ENCODE measurements at regions not wholly inside any gene's neighbourhood (a gene's known extent, or its start where the extent isn't known, plus 50 kb on each side); places are given as distances from the start of the nearest gene placed in this dataset.

DNA sequence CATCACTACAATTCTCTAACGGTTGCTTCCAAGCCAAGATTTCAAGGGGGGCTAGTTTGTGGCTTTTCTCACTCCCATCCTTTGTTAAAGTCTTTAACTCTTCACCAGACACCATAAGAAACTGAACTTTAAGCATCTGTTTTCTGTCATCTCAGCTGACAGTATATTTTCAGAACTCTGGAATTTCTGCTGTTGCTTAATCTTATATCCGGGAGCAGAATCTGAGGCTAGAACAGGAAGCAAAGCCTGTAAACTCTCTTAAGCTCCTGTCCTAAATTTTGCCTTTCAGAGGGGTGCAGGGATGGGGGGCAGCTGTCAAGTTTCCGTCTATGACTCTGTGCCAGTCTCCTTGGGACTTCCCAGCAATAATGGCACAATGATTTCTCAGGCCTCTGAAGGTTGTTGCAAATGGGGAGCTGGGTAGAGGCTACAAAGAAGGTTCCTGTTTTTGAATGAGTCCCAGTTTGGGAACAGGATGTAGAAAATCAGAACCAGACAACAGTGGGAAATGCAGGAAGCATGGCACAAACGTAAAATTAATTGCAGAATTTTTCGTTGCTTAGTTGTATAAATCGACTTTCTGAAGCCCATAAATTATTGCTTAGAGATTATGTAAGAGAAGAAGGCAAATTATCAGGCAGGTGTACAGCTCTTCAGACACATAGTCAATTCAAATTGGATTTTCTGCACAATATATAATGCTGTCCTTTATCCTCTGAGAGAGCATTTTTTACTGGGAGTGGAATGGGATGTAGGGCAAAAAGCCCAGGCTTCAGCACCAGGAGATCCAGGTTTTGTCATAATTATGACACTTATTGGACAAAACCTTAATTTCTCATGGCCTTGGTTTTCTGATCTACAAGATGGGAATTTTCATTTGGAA is 430.9 kb downstream of the DMAC1 start:
- Mint-ChIP-seq H3K4me3 (ENCODE audit: unreplicated experiment) (no peak overlapping the region), H3K9me3 (ENCODE audit: low read depth) (peaks cover 4% of the 10 kb centered on the region), H3K4me1 (ENCODE audit: low read depth) (peaks cover 25% of the 10 kb centered on the region), H3K36me3 (ENCODE audit: low read depth) (no peaks in the 10 kb centered on the region), H3K27me3 (ENCODE audit: low read depth) (no peaks in the 10 kb centered on the region), H3K27ac (ENCODE audit: unreplicated experiment) (no peak overlapping the region)
- TF ChIP-seq, protein P1, sequence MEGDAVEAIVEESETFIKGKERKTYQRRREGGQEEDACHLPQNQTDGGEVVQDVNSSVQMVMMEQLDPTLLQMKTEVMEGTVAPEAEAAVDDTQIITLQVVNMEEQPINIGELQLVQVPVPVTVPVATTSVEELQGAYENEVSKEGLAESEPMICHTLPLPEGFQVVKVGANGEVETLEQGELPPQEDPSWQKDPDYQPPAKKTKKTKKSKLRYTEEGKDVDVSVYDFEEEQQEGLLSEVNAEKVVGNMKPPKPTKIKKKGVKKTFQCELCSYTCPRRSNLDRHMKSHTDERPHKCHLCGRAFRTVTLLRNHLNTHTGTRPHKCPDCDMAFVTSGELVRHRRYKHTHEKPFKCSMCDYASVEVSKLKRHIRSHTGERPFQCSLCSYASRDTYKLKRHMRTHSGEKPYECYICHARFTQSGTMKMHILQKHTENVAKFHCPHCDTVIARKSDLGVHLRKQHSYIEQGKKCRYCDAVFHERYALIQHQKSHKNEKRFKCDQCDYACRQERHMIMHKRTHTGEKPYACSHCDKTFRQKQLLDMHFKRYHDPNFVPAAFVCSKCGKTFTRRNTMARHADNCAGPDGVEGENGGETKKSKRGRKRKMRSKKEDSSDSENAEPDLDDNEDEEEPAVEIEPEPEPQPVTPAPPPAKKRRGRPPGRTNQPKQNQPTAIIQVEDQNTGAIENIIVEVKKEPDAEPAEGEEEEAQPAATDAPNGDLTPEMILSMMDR (IDR thresholded peaks at IDR 0.05) = no peak
- DNase-seq (ENCODE audit: low spot score) = no peak

DNA sequence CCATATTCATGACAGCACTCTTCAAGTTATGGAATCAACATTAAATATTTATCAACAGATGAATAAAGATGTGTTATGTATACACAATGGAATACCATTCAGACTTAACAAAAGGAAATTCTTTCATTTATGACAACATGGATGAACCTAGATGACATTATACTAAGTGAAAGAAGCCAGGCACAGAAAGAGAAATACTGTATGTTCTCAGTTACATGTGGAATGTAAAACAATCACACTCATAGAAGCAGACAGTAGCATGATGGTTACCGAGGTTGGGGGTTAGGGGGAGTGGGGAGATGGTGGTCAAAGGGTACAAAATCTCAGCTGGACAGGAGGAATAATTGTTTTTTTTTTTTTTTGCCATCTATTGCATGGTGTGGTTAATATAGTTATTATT is 431.9 kb downstream of the DMAC1 start:
- Mint-ChIP-seq H3K36me3 (ENCODE audit: low read depth) (no peaks in the 10 kb centered on the region), H3K4me3 (ENCODE audit: unreplicated experiment) (no peak overlapping the region), H3K27me3 (ENCODE audit: low read depth) (no peaks in the 10 kb centered on the region), H3K27ac (ENCODE audit: unreplicated experiment) (no peak overlapping the region), H3K4me1 (ENCODE audit: low read depth) (peaks cover 25% of the 10 kb centered on the region), H3K9me3 (ENCODE audit: low read depth) (peaks cover 4% of the 10 kb centered on the region)
- DNase-seq (ENCODE audit: low spot score) = no peak
- TF ChIP-seq, protein P1 (IDR thresholded peaks at IDR 0.05) = no peak

DNA sequence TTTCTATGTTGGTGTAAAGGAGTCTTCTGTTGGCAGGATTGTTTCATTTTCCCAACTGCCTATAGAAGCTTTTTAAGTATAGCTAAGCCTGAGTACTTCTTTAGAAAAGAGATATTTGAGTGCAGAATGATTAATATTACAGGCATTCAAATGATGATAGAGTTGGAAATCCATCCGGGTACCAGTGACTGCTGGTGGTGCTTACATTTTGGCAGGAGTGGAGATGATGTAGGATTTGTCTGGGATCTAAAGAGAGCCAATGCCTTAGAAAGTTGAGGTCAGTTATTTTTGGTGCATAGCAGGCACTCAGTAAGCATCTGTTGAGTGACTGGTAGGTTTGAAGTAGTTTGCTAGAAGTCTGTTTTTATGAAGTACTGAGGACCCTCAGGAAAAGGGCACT is 433.5 kb downstream of the DMAC1 start:
- Mint-ChIP-seq H3K9me3 (ENCODE audit: low read depth) (peaks cover 4% of the 10 kb centered on the region), H3K27me3 (ENCODE audit: low read depth) (no peaks in the 10 kb centered on the region)
- no peak for DNase-seq (ENCODE audit: low spot score)

DNA sequence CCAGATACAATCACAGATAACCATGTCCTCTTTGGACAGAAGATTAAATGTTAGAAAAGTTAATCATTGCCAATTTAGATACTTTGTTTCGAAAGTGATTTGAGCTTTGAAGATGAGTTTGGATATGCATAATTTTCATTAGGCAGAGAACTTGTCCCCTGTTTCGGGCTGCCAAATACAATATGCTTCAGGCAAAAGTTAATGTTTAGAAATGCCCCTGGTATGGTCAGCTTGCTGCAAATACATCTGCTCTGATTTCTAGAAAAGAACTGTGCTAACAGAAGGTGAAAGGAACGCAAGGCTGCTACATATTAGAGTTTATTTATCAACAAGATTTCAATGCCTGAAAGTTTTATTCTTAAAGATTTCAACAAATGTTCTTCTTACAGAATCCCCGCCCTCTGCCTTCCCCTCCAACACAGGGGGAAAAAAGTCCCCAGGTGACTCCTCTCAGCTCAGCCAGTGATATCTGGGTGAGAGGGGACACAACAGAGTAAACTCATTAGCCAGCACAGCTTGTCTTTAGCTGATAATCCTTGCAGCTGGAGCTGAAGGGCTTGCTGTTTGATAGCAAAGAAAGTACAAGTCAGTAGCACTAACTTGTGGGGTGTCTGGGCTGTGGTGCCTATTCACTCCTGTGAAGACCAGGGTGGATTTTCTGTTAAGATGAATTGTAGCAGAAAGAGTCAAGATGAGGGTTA is 435.7 kb downstream of the DMAC1 start:
- no peak for DNase-seq (ENCODE audit: low spot score)
- no peak overlapping the region for H3K27ac Mint-ChIP-seq (ENCODE audit: unreplicated experiment)
- TF ChIP-seq, protein P1 (IDR thresholded peaks at IDR 0.05) = no peak
- H3K9me3 Mint-ChIP-seq (ENCODE audit: low read depth) = peaks cover 4% of the 10 kb centered on the region
- H3K36me3 Mint-ChIP-seq (ENCODE audit: low read depth) = no peaks in the 10 kb centered on the region
- H3K27me3 Mint-ChIP-seq (ENCODE audit: low read depth) = peaks cover 5% of the 10 kb centered on the region
- H3K4me3 Mint-ChIP-seq (ENCODE audit: unreplicated experiment) = no peak overlapping the region
- peaks cover 16% of the 10 kb centered on the region for H3K4me1 Mint-ChIP-seq (ENCODE audit: low read depth)

More for the DNA sequence above, 433.5 kb downstream of the DMAC1 start:
- H3K36me3 Mint-ChIP-seq (ENCODE audit: low read depth) = no peaks in the 10 kb centered on the region
- H3K4me1 Mint-ChIP-seq (ENCODE audit: low read depth) = peaks cover 22% of the 10 kb centered on the region
- no peak overlapping the region for H3K4me3 Mint-ChIP-seq (ENCODE audit: unreplicated experiment)
- no peak overlapping the region for H3K27ac Mint-ChIP-seq (ENCODE audit: unreplicated experiment)
- TF ChIP-seq, protein P1 (IDR thresholded peaks at IDR 0.05) = no peak

DNA sequence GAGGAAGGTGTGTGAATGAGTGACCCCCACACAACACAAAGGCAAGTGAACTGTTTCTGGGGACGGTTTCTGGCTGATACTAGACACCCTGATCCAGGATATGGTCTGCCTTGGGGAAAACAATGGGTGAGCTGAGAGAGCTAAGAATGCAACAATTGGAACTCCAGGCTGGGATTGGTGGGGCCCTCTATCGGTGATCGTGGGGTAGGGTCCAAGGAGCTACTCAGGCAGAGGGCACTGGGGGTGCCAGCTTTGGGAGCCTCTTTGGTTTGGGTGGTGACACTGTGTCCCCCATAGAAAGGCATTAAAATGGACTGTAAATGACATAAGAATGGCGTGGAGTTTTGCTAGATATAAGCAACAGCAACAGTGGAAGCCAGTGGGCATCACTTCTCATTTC is 439.1 kb downstream of the DMAC1 start:
- DNase-seq (ENCODE audit: low spot score) = no peak
- no peak overlapping the region for H3K27ac Mint-ChIP-seq (ENCODE audit: unreplicated experiment)
- no peak overlapping the region for H3K4me3 Mint-ChIP-seq (ENCODE audit: unreplicated experiment)
- TF ChIP-seq, protein P1 (IDR thresholded peaks at IDR 0.05) = no peak
- H3K27me3 Mint-ChIP-seq (ENCODE audit: low read depth) = peaks cover 19% of the 10 kb centered on the region
- H3K4me1 Mint-ChIP-seq (ENCODE audit: low read depth) = no peaks in the 10 kb centered on the region
- H3K36me3 Mint-ChIP-seq (ENCODE audit: low read depth) = no peaks in the 10 kb centered on the region
- H3K9me3 Mint-ChIP-seq (ENCODE audit: low read depth) = no peaks in the 10 kb centered on the region
